HEK293 (cell line): ENCODE measurements at regions not wholly inside any gene's neighbourhood (a gene's known extent, or its start where the extent isn't known, plus 50 kb on each side); places are given as distances from the start of the nearest gene placed in this dataset.

Experiments
- CTCF ChIA-PET: fragments of 350-600 bp; formaldehyde crosslinking; extraction: SDS; loops from one replicate; lab custom pipeline; 2021; ENCODE audit warnings: antibody characterized with exemption; lab: Yijun Ruan, JAX
- POLR2A ChIA-PET: fragments of 300-600 bp; formaldehyde crosslinking; extraction: SDS; loops from one replicate; lab custom pipeline; 2020; ENCODE audit warnings: antibody characterized with exemption, inconsistent platforms; lab: Yijun Ruan, JAX
- H3K27ac ChIP-seq: fragments of 200-500 bp; sonication (Bioruptor generic); 2 replicates; pipeline ENCODE4 v1.5.1; 2014; ENCODE audit warnings: low read depth, low read length, control low read depth, inconsistent platforms; ENCODE audit errors: extremely low read depth
- H3K36me3 ChIP-seq, 2 experiments: fragments of 200-500 bp in 1 of 2; sonication (Bioruptor generic) in 1 of 2; 1 replicate in 1 of 2; 2 replicates in 1 of 2; pipeline ENCODE4 v1.5.1; 2014 to 2017; ENCODE audit warnings: inconsistent platforms in 2 of 2, low read length in 2 of 2; ENCODE audit not compliant: control insufficient read depth in 2 of 2, insufficient read depth in 1 of 2
- H3K4me1 ChIP-seq: fragments of 200-500 bp; sonication (Bioruptor generic); 2 replicates; pipeline ENCODE4 v1.5.1; 2014; ENCODE audit warnings: mild to moderate bottlenecking, low read length, inconsistent platforms; ENCODE audit not compliant: control insufficient read depth, insufficient read depth
- H3K4me3 ChIP-seq: 2 replicates; pipeline ENCODE4 v1.5.1; 2011; ENCODE audit warnings: low read depth, mild to moderate bottlenecking, control low read depth, low read length, moderate library complexity
- H3K9me3 ChIP-seq: fragments of 200-500 bp; sonication (Bioruptor generic); 2 replicates; pipeline ENCODE4 v1.5.1; 2014; ENCODE audit warnings: low read depth, low read length, inconsistent platforms; ENCODE audit not compliant: control insufficient read depth, insufficient read depth
- GLIS2 ChIP-seq: fragments of 450-650 bp; formaldehyde crosslinking; IDR thresholded peaks from 2 replicates; pipeline ENCODE4 v1.5.1; 2016; ENCODE audit warnings: missing biosample characterization, missing genetic modification characterization
- KLF10 ChIP-seq: fragments of 450-650 bp; IDR thresholded peaks from 2 replicates; pipeline ENCODE4 v1.5.1; 2018; ENCODE audit warnings: missing biosample characterization, mild to moderate bottlenecking, missing genetic modification characterization
- KLF17 ChIP-seq: fragments of 450-650 bp; formaldehyde crosslinking; IDR thresholded peaks from 2 replicates; pipeline ENCODE4 v1.5.1; 2016; ENCODE audit warnings: missing biosample characterization, missing genetic modification characterization
- OVOL3 ChIP-seq: fragments of 450-650 bp; formaldehyde crosslinking; IDR thresholded peaks from 2 replicates; pipeline ENCODE4 v1.5.1; 2016; ENCODE audit warnings: missing biosample characterization, missing genetic modification characterization
- SCRT2 ChIP-seq: fragments of 450-650 bp; formaldehyde crosslinking; IDR thresholded peaks from 2 replicates; pipeline ENCODE4 v1.5.1; 2016; ENCODE audit warnings: missing biosample characterization, missing genetic modification characterization
- YY1 ChIP-seq: fragments of 450-650 bp; formaldehyde crosslinking; IDR thresholded peaks from 2 replicates; pipeline ENCODE4 v1.5.1; 2018; ENCODE audit warnings: missing biosample characterization, missing genetic modification characterization
- ZBTB17 ChIP-seq: fragments of 450-650 bp; formaldehyde crosslinking; IDR thresholded peaks from 2 replicates; pipeline ENCODE4 v1.5.1; 2016; ENCODE audit warnings: missing biosample characterization, missing genetic modification characterization
- ZFHX2 ChIP-seq: fragments of 450-650 bp; formaldehyde crosslinking; conservative IDR thresholded peaks from 2 replicates; pipeline ENCODE4 v1.5.1; 2016; ENCODE audit warnings: missing biosample characterization, missing genetic modification characterization
- ZFP3 ChIP-seq: fragments of 450-650 bp; formaldehyde crosslinking; IDR thresholded peaks from 2 replicates; pipeline ENCODE4 v1.5.1; 2016; ENCODE audit warnings: low read depth, missing biosample characterization, missing genetic modification characterization
- ZNF157 ChIP-seq: fragments of 450-650 bp; formaldehyde crosslinking; IDR thresholded peaks from 2 replicates; pipeline ENCODE4 v1.5.1; 2016; ENCODE audit warnings: missing biosample characterization, missing genetic modification characterization
- ZNF211 ChIP-seq: fragments of 450-650 bp; formaldehyde crosslinking; IDR thresholded peaks from 2 replicates; pipeline ENCODE4 v1.5.1; 2016; ENCODE audit warnings: low read depth, missing biosample characterization, missing genetic modification characterization
- ZNF214 ChIP-seq: fragments of 450-650 bp; formaldehyde crosslinking; IDR thresholded peaks from 2 replicates; pipeline ENCODE4 v1.5.1; 2017; ENCODE audit warnings: missing biosample characterization, mild to moderate bottlenecking, missing genetic modification characterization, borderline replicate concordance
- ZNF280C ChIP-seq: fragments of 450-650 bp; formaldehyde crosslinking; IDR thresholded peaks from 2 replicates; pipeline ENCODE4 v1.5.1; 2016; ENCODE audit warnings: missing biosample characterization, missing genetic modification characterization
- ZNF302 ChIP-seq: fragments of 450-650 bp; formaldehyde crosslinking; IDR thresholded peaks from 2 replicates; pipeline ENCODE4 v1.5.1; 2016; ENCODE audit warnings: missing biosample characterization, missing genetic modification characterization, low read depth
- ZNF335 ChIP-seq: fragments of 450-650 bp; formaldehyde crosslinking; conservative IDR thresholded peaks from 2 replicates; pipeline ENCODE4 v1.5.1; 2016; ENCODE audit warnings: missing biosample characterization, missing genetic modification characterization
- ZNF341 ChIP-seq: fragments of 450-650 bp; formaldehyde crosslinking; IDR thresholded peaks from 2 replicates; pipeline ENCODE4; 2016; ENCODE audit warnings: low read depth, missing biosample characterization, missing genetic modification characterization
- ZNF473 ChIP-seq: fragments of 450-650 bp; formaldehyde crosslinking; IDR thresholded peaks from 2 replicates; pipeline ENCODE4 v1.5.1; 2017; ENCODE audit warnings: missing biosample characterization, missing genetic modification characterization
- ZNF510 ChIP-seq: fragments of 450-650 bp; formaldehyde crosslinking; IDR thresholded peaks from 2 replicates; pipeline ENCODE4 v1.5.1; 2018; ENCODE audit warnings: mild to moderate bottlenecking, missing genetic modification characterization, missing biosample characterization; ENCODE audit not compliant: insufficient replicate concordance
- ZNF529 ChIP-seq: fragments of 450-650 bp; formaldehyde crosslinking; IDR thresholded peaks from 2 replicates; pipeline ENCODE4 v1.5.1; 2017; ENCODE audit warnings: missing genetic modification characterization, missing biosample characterization; ENCODE audit not compliant: insufficient replicate concordance
- ZNF549 ChIP-seq: fragments of 450-650 bp; IDR thresholded peaks from 2 replicates; pipeline ENCODE4 v1.5.1; 2018; ENCODE audit warnings: missing biosample characterization, missing genetic modification characterization, mild to moderate bottlenecking, inconsistent platforms, moderate library complexity
- ZNF560 ChIP-seq: fragments of 450-650 bp; formaldehyde crosslinking; IDR thresholded peaks from 2 replicates; pipeline ENCODE4 v1.5.1; 2017; ENCODE audit warnings: missing biosample characterization, missing genetic modification characterization, borderline replicate concordance
- ZNF580 ChIP-seq: fragments of 450-650 bp; formaldehyde crosslinking; IDR thresholded peaks from 2 replicates; pipeline ENCODE4 v1.5.1; 2016; ENCODE audit warnings: missing biosample characterization, missing genetic modification characterization
- ZNF585B ChIP-seq: fragments of 450-650 bp; formaldehyde crosslinking; IDR thresholded peaks from 2 replicates; pipeline ENCODE4 v1.5.1; 2016; ENCODE audit warnings: missing biosample characterization, missing genetic modification characterization
- ZNF747 ChIP-seq: fragments of 450-650 bp; formaldehyde crosslinking; IDR thresholded peaks from 2 replicates; pipeline ENCODE4 v1.5.1; 2016; ENCODE audit warnings: missing biosample characterization, missing genetic modification characterization
- ZNF776 ChIP-seq: fragments of 450-650 bp; formaldehyde crosslinking; IDR thresholded peaks from 2 replicates; pipeline ENCODE4 v1.5.0; 2017; ENCODE audit warnings: missing biosample characterization, missing genetic modification characterization, borderline replicate concordance
- ZNF791 ChIP-seq: fragments of 450-650 bp; formaldehyde crosslinking; IDR thresholded peaks from 2 replicates; pipeline ENCODE4 v1.5.1; 2016; ENCODE audit warnings: missing biosample characterization, missing genetic modification characterization

- Histone ChIP-seq H3K4me1 (no peaks in the 10 kb centered on the region), H3K9me3 (no peaks in the 10 kb centered on the region), H3K36me3 (no peaks in the 10 kb centered on the region)
- TF ChIP-seq ZNF214 (tag by site-specific recombination) (no peak), ZNF791 (tag by site-specific recombination) (no peak), ZFP3 (no peak)
- TF ChIP-seq, all 188 proteins: peak for 0
- Histone ChIP-seq H3K27ac (no peak overlapping the region), H3K4me3 (no peak overlapping the region)
- POLR2A ChIA-PET: no interaction called here
- CTCF ChIA-PET: no interaction called here
These were observed 53.0 kb upstream of the ZNF831 start for GRCh38 chr20:59110607-59111006.

- POLR2A ChIA-PET: no interaction called here
- CTCF ChIA-PET: interaction anchor here (1.5 kb wide), 1 partner anchor 18 kb away, joined by 6 read pairs; no protein-coding TSS in a partner anchor
- no peaks in the 10 kb centered on the region for H3K4me1 ChIP-seq
- no peak overlapping the region for H3K27ac ChIP-seq
- H3K9me3 ChIP-seq: no peaks in the 10 kb centered on the region
- H3K4me3 ChIP-seq: no peak overlapping the region
- TF ChIP-seq ZNF580 (tag by site-specific recombination): no peak
- TF ChIP-seq ZBTB17: no peak
- no peak for TF ChIP-seq ZNF157 (tag by site-specific recombination)
- TF ChIP-seq ZNF747 (tag by site-specific recombination): no peak
- TF ChIP-seq ZNF302 (tag by site-specific recombination): no peak
- no peak for TF ChIP-seq ZNF529 (tag by site-specific recombination)
- TF ChIP-seq ZNF776 (tag by site-specific recombination): no peak
- H3K36me3 ChIP-seq: no peaks in the 10 kb centered on the region
These were observed 58.0 kb upstream of the ZNF831 start for GRCh38 chr20:59105581-59105980.

GRCh38 chr20:59104831-59105230 is 58.8 kb upstream of the ZNF831 start:
- CTCF ChIA-PET: interaction anchor here (0.6 to 2.9 kb wide), 3 partner anchors 8 to 1522 kb away, joined by 3 to 16 read pairs (median 5); no protein-coding TSS in a partner anchor

More at GRCh38 chr20:59104831-59105230, 58.8 kb upstream of the ZNF831 start:
- no peak overlapping the region for H3K4me3 ChIP-seq
- H3K9me3 ChIP-seq: no peaks in the 10 kb centered on the region
- H3K4me1 ChIP-seq: no peaks in the 10 kb centered on the region
- no peak overlapping the region for H3K27ac ChIP-seq
- POLR2A ChIA-PET: interaction anchor here (0.7 kb wide), 1 partner anchor 124 kb away, joined by 3 read pairs; no protein-coding TSS in a partner anchor
- H3K36me3 ChIP-seq: no peaks in the 10 kb centered on the region
- TF ChIP-seq ZNF510 (tag by site-specific recombination) (no peak), KLF17 (tag by site-specific recombination) (no peak), ZNF280C (tag by site-specific recombination) (no peak), GLIS2 (no peak), ZNF560 (tag by site-specific recombination) (no peak), ZNF341 (tag by site-specific recombination) (no peak), ZNF211 (tag by site-specific recombination) (no peak), ZNF335 (tag by site-specific recombination) (no peak), ZNF473 (tag by site-specific recombination) (no peak), ZNF776 (tag by site-specific recombination) (no peak), ZNF585B (tag by site-specific recombination) (no peak), SCRT2 (tag by site-specific recombination) (no peak), ZNF549 (tag by site-specific recombination) (no peak), YY1 (tag by site-specific recombination) (no peak), OVOL3 (tag by site-specific recombination) (no peak), ZNF747 (tag by site-specific recombination) (no peak), ZFHX2 (tag by site-specific recombination) (no peak), KLF10 (tag by site-specific recombination) (no peak)
